ENCODE measurements at regions not wholly inside any gene's neighbourhood (a gene's known extent, or its start where the extent isn't known, plus 50 kb on each side); places are given as distances from the start of the nearest gene placed in this dataset.

DNA sequence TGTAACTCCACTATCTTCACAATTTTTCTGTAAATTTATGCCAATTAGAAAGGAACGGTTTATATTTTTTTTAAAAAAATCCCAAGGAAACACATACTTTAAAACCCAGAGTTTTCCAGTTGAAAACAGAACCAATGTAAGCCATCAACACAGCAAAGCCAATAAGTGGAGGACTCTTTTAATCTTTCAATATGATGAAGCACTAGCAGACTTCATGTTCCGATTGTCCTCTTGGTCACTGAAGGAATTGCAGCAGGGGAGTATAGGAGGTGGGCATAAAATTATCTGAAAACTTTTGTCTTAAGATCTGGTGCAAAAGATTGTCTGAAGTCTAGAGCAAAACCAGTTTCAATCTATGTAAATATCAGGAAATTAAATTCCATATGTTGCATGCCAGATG lies 102.1 kb upstream of the PAPPA start:
- TF ChIP-seq ZNF737 (CRISPR knock-in tag; IDR thresholded peaks at IDR 0.05; ENCODE audit: borderline replicate concordance): no peak
- no peak for TF ChIP-seq EZH2 (conservative IDR thresholded peaks at IDR 0.05; ENCODE audit: low read depth, low read length)
- TF ChIP-seq, protein P1, sequence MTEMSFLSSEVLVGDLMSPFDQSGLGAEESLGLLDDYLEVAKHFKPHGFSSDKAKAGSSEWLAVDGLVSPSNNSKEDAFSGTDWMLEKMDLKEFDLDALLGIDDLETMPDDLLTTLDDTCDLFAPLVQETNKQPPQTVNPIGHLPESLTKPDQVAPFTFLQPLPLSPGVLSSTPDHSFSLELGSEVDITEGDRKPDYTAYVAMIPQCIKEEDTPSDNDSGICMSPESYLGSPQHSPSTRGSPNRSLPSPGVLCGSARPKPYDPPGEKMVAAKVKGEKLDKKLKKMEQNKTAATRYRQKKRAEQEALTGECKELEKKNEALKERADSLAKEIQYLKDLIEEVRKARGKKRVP (CRISPR knock-in tag; IDR thresholded peaks at IDR 0.05): no peak
- no peak for TF ChIP-seq HNF4G (IDR thresholded peaks at IDR 0.05; ENCODE audit: borderline replicate concordance, low read depth, low read length)
- TF ChIP-seq HNF4G (CRISPR knock-in tag; IDR thresholded peaks at IDR 0.05; ENCODE audit: borderline replicate concordance, low read depth): no peak
- no peak for TF ChIP-seq ZNF274 (CRISPR knock-in tag; IDR thresholded peaks at IDR 0.05)
- no peak for TF ChIP-seq IRF2 (CRISPR knock-in tag; IDR thresholded peaks at IDR 0.05)
- TF ChIP-seq ZNF337 (CRISPR knock-in tag; IDR thresholded peaks at IDR 0.05; ENCODE audit: borderline replicate concordance, low read depth): no peak
- TF ChIP-seq, protein P2, sequence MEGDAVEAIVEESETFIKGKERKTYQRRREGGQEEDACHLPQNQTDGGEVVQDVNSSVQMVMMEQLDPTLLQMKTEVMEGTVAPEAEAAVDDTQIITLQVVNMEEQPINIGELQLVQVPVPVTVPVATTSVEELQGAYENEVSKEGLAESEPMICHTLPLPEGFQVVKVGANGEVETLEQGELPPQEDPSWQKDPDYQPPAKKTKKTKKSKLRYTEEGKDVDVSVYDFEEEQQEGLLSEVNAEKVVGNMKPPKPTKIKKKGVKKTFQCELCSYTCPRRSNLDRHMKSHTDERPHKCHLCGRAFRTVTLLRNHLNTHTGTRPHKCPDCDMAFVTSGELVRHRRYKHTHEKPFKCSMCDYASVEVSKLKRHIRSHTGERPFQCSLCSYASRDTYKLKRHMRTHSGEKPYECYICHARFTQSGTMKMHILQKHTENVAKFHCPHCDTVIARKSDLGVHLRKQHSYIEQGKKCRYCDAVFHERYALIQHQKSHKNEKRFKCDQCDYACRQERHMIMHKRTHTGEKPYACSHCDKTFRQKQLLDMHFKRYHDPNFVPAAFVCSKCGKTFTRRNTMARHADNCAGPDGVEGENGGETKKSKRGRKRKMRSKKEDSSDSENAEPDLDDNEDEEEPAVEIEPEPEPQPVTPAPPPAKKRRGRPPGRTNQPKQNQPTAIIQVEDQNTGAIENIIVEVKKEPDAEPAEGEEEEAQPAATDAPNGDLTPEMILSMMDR (CRISPR knock-in tag; IDR thresholded peaks at IDR 0.05): no peak
- no peak for TF ChIP-seq ZNF550 (CRISPR knock-in tag; IDR thresholded peaks at IDR 0.05; ENCODE audit: borderline replicate concordance)
- TF ChIP-seq POLR2AphosphoS2 (IDR thresholded peaks at IDR 0.05; ENCODE audit: low read depth, low read length): no peak
